ENCODE measurements at regions not wholly inside any gene's neighbourhood (a gene's known extent, or its start where the extent isn't known, plus 50 kb on each side); places are given as distances from the start of the nearest gene placed in this dataset.

DNA sequence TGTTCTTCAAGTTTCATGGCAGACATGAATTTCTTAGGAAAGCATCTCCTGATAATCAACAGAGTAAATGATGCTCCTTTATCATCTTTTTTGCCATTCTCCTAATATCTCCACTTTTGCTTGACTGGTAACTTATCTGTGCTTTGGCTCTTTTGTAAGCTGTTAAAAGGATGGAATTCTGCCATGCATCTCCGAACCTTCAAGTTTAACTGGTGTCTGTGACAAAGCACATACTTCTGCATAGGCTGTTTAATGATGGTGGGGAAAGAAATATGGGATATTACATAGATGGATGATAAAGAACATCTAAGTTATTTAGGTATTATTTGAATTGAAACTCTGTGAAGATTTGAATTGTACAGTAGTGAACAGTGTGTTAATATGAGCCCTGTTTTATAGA, 866.9 kb upstream of the SLITRK1 start:
- TF ChIP-seq, protein P1, sequence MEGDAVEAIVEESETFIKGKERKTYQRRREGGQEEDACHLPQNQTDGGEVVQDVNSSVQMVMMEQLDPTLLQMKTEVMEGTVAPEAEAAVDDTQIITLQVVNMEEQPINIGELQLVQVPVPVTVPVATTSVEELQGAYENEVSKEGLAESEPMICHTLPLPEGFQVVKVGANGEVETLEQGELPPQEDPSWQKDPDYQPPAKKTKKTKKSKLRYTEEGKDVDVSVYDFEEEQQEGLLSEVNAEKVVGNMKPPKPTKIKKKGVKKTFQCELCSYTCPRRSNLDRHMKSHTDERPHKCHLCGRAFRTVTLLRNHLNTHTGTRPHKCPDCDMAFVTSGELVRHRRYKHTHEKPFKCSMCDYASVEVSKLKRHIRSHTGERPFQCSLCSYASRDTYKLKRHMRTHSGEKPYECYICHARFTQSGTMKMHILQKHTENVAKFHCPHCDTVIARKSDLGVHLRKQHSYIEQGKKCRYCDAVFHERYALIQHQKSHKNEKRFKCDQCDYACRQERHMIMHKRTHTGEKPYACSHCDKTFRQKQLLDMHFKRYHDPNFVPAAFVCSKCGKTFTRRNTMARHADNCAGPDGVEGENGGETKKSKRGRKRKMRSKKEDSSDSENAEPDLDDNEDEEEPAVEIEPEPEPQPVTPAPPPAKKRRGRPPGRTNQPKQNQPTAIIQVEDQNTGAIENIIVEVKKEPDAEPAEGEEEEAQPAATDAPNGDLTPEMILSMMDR (conservative IDR thresholded peaks at IDR 0.05; ENCODE audit: low read depth, low read length) = no peak
- TF ChIP-seq, protein P2, sequence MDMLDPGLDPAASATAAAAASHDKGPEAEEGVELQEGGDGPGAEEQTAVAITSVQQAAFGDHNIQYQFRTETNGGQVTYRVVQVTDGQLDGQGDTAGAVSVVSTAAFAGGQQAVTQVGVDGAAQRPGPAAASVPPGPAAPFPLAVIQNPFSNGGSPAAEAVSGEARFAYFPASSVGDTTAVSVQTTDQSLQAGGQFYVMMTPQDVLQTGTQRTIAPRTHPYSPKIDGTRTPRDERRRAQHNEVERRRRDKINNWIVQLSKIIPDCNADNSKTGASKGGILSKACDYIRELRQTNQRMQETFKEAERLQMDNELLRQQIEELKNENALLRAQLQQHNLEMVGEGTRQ (IDR thresholded peaks at IDR 0.05; ENCODE audit: low read depth, low read length) = no peak

Data from IMR-90 (cell line).